Right renal pelvis (tissue), 4 donors: ENCODE measurements at regions not wholly inside any gene's neighbourhood (a gene's known extent, or its start where the extent isn't known, plus 50 kb on each side); places are given as distances from the start of the nearest gene placed in this dataset.

Experiments used
- DNase-seq, 4 donors: peaks; one replicate each; pipeline ENCODE4 v3.0.0-alpha.2; 2013; ENCODE audit warnings: low read depth in 4 of 4, low spot score in 3 of 4, missing footprints in 1 of 4

DNA sequence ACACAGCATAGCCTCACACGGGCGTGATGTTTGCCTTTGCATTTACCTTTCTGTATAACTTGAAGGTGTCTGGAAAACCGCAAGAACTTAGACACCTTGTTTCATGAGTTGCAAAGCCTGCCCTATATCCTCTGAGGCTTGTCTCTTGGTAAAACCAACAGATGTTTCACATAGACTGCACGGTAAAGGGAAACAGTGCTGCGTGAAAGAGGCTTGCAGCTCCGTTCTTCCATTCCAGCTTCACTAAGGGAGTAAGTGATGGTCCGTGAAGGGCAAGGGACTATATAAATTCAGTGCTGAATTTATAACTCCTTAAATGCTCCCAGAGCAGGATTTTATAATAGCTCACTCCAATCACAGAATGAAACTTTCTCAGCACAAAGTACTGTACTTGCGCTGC, 360.5 kb downstream of the SOX11 start:
- DNase-seq, result no peak

GRCh38 chr2:6053743-6054142, 361.6 kb downstream of the SOX11 start:
- no peak for DNase-seq

DNA sequence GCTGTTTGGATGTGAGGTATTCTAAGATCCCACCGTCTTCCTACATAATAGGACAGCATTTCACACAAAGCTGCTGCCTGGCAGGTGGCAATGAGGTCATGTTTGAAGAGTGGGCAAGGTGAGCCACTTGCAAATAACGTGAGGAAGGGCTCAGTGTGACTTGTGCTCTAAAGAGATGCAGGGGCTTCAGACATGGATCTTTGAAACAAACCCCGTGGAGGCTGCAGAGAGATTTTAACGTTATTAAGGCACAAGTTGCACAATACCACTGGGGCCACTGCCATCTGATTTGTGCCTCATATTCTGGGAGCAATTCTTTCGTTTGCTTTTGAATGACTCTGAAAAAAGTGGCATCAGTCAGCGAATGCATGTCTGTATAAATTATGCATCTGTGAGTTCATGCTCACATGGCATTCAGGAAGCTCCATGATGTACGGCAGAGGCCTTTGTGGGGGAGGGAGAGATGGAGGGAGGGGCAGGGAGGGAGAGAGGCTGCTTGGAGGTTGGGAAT, 362.0 kb downstream of the SOX11 start:
- no peak for DNase-seq

DNA sequence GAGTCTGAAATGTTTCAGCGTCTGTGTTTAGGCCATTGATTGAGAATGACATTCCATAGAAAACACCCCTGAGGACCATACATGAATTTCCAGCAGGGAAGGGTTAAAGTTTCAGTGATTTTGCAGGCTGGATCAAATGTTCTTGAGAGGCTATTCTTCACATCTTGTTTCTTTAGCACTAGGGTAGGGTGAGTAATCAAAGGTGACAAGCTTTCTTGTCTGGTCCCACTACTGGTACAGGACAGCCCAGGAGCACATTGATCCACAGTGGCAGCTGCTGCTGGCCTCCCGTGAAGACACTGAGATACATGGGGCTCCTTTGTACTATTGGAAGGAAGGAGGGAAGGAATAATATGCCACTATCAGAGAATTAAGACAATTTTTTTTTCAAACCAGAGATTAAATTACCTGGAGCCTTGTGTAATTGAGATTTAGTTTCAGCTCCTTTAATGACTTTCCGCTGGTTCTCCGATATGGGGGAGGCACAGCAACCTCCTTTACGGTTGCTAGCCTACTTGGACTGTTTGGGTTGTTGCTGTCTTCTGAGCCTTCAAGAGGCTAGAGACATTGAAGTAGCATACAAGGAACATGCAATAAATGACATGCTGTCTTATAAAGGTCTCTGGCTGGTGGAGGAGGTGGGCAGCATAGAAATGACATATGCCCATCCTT, 368.9 kb downstream of the SOX11 start:
- no peak for DNase-seq

DNA sequence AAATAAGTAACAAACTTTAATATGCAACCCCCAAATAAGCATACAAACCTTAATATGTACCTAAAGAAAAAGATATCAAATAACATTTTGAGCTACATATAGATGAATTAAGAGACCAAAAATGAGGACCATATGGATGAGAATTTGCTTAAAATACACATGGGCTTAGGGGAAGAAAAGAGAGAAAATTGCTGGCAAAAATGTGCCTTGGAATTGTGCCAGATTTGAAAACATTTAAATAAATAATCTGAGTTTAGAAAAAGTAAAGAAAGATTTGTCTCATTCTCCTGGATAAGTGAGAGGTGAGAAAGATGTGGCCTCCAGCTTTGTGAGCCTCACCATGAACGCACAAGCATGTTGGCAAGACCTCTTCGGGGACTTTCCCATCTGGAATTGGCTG, 372.6 kb downstream of the SOX11 start:
- no peak for DNase-seq

DNA sequence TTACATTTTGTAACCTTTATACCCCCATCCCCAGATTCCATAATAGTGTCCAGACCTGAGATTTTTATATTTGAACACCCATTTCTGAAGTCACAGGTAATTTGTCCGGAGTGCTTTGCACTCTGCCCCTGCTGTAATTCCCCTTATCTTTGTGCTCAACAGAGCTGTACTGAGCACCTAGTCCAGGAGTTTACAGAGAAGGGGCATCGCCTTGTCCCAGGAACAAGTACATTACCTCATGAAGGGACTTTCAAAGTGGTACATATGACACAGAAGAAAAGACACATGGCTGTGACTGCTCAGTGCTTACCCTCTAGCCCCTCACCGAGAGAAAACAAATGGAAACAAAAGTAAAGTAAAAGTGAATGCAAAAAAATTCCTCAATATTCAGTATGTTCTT, 373.5 kb downstream of the SOX11 start:
- no peak for DNase-seq

DNA sequence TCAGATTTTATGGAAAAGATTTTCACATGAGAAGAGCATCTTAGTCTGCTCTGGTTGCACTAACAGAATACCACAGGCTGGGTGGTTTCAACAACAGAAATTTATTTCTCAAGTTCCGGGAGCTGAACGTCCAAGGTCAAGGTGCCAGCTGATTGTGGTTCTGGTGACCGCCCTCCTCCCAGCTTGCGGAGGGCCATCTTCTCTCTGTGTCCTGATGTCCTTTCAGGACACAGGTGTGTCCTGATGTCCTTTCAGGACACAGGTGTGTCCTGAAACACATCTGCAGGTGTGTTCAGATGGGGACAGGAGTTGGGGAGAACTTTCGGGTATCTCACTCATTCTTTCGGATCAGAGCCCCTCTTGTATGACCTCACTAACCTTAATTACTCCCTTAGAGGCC, 374.9 kb downstream of the SOX11 start:
- DNase-seq, result no peak

- no peak for DNase-seq
Measured at GRCh38 chr2:6067806-6068205, 375.6 kb downstream of the SOX11 start.

DNA sequence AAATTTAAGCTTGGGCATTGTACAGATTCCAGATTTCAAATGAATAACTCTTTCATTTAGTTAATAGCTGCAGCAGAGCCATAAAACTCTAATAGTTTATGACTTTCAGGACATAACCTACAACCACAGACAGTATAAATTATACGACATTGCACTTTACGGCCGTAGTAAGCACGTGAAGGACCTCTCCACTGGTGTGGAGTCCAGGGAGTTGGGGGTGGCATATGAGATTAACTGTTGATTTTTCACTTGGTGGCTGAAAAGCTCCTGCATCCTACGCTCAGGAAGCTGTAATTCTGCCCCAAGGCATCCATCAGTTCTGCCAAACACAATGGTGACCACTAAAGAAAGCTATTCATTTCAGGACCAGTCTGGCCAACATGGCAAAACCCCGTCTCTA, 376.2 kb downstream of the SOX11 start:
- DNase-seq, result no peak

DNA sequence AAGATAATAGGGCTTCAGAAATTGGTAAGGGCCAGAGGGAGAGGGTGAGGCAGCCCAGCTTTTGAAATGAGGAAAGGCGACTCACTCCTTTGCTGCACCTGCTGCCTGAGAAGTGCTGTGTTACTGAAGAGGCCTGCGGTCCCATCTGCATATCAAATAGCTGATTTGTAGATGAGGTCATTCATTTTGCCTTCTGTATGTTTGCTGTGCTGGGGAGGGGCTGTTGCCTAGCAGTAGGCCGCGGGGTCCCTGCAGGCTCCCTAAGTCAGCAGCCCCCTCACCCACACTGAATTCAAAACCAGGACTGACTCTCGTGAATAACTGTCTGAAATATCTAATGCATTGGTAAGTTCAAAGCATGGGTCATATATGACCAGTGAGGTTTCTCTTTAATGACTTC, 377.2 kb downstream of the SOX11 start:
- DNase-seq, result no peak

DNA sequence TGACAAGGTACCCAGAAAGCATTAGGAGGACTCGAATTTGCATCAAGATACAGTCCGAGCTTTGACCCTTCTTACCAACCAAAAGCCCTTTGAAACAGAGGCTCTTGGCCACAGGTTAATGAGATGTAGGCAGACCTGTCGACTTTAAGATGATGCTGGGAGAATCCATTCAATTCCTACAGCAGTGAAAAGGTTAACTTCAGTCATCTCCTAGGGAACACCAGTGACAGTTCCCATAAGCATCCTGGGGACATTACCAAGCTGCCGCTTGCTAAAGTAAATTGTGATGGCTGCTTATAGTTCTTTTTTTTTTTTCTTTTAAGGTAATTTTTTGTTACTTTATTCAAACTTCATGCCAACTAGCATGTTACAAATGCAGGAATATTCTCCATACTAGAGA, 379.3 kb downstream of the SOX11 start:
- no peak for DNase-seq

GRCh38 chr2:6072276-6072675, 380.1 kb downstream of the SOX11 start:
- DNase-seq, result no peak

GRCh38 chr2:6072768-6073167, 380.6 kb downstream of the SOX11 start:
- no peak for DNase-seq

GRCh38 chr2:6073191-6074088, 381.3 kb downstream of the SOX11 start:
- no peak for DNase-seq

GRCh38 chr2:6074089-6074643, 382.0 kb downstream of the SOX11 start:
- no peak for DNase-seq

DNA sequence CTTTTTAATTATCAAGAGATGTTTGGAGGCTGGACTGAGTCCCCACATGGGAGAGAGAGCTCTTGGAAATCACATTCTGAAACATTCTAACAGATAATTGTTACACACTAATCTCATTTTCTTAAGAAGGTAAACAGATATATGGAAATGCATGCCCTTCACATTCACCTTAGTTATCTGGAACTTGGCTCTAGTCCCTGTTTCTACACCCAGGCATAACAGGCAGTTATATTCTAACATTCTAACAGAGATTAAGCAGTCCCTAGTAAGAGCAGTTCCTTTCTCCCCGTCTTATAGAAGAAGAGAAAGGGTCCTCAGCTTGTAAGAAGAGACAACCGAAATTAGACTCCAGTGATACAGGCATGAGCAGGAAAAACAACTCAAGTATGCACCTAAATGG, 385.4 kb downstream of the SOX11 start:
- no peak for DNase-seq

- no peak for DNase-seq
Measured at GRCh38 chr2:6078414-6078813, 386.2 kb downstream of the SOX11 start.

- no peak for DNase-seq
Measured at GRCh38 chr2:6079405-6079804, 387.2 kb downstream of the SOX11 start.

DNA sequence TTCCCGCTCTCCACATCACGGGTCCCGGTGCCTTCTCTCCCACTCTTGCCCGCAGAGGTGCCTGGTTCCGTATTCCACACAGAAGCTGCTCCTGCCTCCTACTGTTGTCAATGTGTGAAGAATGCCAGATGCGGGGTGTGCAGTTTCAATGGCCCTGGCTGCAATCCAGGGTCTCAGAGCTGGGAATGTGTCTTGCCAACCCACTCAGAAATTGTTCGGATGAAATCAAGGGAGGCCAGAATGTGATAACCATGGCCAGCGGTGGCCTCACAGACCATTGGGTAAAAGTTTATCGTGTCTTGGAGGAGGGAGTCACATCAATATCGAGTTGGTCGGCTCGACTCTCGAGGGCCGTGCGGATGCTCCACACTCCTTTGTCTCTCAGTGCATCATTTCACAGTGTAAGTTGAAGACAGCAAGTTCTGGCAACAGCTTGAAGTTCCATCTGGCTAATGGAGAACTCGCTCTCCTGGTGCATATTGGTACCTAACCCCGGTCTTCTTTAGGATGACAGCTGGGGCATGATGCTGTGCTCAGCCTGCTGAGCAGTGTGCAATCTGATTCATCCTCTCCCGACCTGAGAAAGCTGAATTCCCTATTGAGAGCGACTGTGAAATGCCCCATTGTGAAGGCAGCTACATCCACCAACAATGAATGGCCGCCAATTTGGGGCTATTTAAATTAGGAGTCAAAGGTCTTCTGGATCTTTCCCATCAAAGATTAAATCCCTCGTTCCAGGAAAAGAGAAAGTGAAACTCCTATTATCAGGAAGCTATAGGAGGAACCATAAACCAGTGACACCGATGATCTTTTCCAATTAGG, 389.0 kb downstream of the SOX11 start:
- DNase-seq, result no peak

DNA sequence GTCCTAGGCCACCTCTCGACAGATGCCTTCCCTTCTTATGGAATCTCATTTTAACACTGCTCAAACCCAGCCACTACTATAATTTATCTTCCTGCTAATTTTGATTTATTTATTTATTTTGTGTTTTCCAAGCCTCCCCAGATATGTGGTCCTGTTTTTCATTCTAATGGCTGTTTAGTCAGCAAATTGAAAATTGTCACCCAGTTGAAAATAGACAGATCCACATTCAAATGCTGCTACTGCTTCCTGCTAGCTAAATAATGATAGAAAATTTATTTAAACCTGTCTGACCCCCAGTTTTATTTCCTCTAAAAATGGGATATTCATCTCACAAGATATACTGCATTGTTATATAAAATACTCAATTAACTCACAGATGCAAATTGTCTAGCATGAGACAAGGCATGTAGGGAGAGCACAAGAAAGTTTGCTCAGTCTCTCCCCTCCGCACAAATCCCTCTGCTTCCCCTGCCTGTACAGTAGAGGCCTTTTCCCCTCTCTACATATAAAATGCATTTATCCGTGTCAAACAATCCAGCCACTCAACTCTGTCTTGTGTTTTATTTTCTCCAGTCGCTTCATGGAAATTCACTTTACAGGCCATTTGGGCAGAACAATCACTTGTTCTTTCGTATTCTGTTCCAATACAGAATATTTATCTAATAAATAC, 389.9 kb downstream of the SOX11 start:
- no peak for DNase-seq
